Kidney (tissue), 13 donors: ENCODE measurements at regions not wholly inside any gene's neighbourhood (a gene's known extent, or its start where the extent isn't known, plus 50 kb on each side); places are given as distances from the start of the nearest gene placed in this dataset.

ENCODE experiments used
- DNase-seq, 5 donors: peaks; one replicate each; pipeline ENCODE4 v3.0.0-alpha.2; 2013 to 2020
- FAIRE-seq: peaks from 2 replicates; lab custom pipeline; 2012; peaks lifted over from hg19 to GRCh38; lab: Jason Lieb, UNC
- H3K27ac ChIP-seq, 2 donors: one replicate each; pipeline ENCODE4 v1.7.0; 2013; ENCODE audit warnings: low read depth in 2 of 2, low read length in 2 of 2, inconsistent platforms in 1 of 2
- H3K27me3 ChIP-seq: one replicate; pipeline ENCODE4 v1.7.1; 2013; ENCODE audit warnings: low read length, inconsistent platforms; ENCODE audit not compliant: control insufficient read depth, insufficient read depth
- H3K36me3 ChIP-seq, 3 donors: one replicate each; pipeline versions ENCODE4 v1.7.0 to v1.7.1; 2013; ENCODE audit warnings: low read length in 3 of 3, control low read depth in 1 of 3, inconsistent platforms in 1 of 3; ENCODE audit not compliant: insufficient read depth in 3 of 3, control insufficient read depth in 2 of 3
- H3K4me1 ChIP-seq, 3 donors: one replicate each; pipeline versions ENCODE4 v1.7.0 to v1.7.1; 2013; ENCODE audit warnings: low read length in 3 of 3, inconsistent platforms in 1 of 3, low read depth in 1 of 3; ENCODE audit not compliant: control insufficient read depth in 2 of 3, insufficient read depth in 2 of 3
- H3K4me3 ChIP-seq, 3 donors: one replicate each; pipeline versions ENCODE4 v1.7.0 to v1.8.1; 2013; ENCODE audit warnings: low read length in 3 of 3, control low read depth in 1 of 3, inconsistent platforms in 1 of 3
- H3K9ac ChIP-seq, 3 donors: one replicate each; pipeline versions ENCODE4 v1.7.0 to v1.7.1; 2013; ENCODE audit warnings: low read length in 3 of 3, control low read depth in 1 of 3, inconsistent platforms in 1 of 3
- H3K9me3 ChIP-seq, 3 donors: one replicate each; pipeline versions ENCODE4 v1.7.0 to v1.7.1; 2013; ENCODE audit warnings: low read length in 3 of 3, control low read depth in 1 of 3, inconsistent platforms in 1 of 3; ENCODE audit not compliant: control insufficient read depth in 2 of 3, insufficient read depth in 1 of 3
- intact Hi-C: fragments of 100-400 bp; cut with DNase I; formaldehyde crosslinking; loops from one replicate; pipeline ENCODE4 v1.11.1; 2022
- TF ChIP-seq, protein P1 (sequence below): IDR thresholded peaks from 3 replicates; pipeline ENCODE4 v1.5.1; 2012; ENCODE audit warnings: mild to moderate bottlenecking, moderate library complexity, borderline replicate concordance; ENCODE audit not compliant: insufficient read depth; ENCODE audit errors: extremely low read depth
- donor health status: control.
- donor health status: control.
- donor health status: control.
- donor health status: control.
- donor health status: control.
- donor health status: DM: yes; HTN: yes; CAD: no.
- donor health status: Normal renal cell carcinoma (clear cell type).

GRCh38 chr14:37695866-37696265 is 100.4 kb downstream of the TTC6 start:
- DNase-seq: no peak
- TF ChIP-seq, protein P1, sequence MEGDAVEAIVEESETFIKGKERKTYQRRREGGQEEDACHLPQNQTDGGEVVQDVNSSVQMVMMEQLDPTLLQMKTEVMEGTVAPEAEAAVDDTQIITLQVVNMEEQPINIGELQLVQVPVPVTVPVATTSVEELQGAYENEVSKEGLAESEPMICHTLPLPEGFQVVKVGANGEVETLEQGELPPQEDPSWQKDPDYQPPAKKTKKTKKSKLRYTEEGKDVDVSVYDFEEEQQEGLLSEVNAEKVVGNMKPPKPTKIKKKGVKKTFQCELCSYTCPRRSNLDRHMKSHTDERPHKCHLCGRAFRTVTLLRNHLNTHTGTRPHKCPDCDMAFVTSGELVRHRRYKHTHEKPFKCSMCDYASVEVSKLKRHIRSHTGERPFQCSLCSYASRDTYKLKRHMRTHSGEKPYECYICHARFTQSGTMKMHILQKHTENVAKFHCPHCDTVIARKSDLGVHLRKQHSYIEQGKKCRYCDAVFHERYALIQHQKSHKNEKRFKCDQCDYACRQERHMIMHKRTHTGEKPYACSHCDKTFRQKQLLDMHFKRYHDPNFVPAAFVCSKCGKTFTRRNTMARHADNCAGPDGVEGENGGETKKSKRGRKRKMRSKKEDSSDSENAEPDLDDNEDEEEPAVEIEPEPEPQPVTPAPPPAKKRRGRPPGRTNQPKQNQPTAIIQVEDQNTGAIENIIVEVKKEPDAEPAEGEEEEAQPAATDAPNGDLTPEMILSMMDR: no peak
- H3K4me1 ChIP-seq: no peaks in the 10 kb centered on the region
- no peak overlapping the region for H3K4me3 ChIP-seq
- H3K9me3 ChIP-seq: peaks cover 0 to 3% (median 0%) of the 10 kb centered on the region in 3 donors
- no peak for FAIRE-seq
- H3K9ac ChIP-seq: no peak overlapping the region
- H3K36me3 ChIP-seq: no peaks in the 10 kb centered on the region
- no peaks in the 10 kb centered on the region for H3K27me3 ChIP-seq
- intact Hi-C loops: no loop called here
- no peak overlapping the region for H3K27ac ChIP-seq

DNA sequence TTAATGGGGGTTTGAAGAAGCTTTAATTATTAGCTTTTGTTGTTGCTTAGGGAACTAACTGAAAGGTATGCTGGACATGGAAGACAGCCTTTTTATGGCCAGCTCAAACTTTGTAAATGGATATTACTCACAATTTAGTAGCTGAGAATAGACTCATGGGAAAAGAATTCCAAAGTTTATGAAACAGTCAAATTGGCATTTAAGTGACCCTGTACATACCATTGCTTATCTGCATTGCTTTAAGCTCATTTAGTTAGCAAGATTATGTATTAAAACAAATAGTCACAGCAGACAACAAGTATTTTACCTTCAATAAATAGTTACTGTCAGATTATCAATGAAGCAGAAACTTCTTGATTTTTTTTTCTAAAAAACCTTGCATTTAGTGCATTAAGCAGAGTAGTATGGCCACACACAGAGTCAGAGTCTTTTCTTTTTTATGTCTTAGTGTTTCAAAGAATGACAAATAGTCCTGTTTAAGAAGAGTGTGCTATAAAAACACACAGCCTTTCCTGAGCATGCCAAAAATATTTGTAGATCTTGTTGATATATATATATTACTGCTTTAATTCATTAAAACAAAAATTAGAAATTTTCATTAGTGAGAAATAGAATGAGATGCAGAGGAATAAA is 102.2 kb downstream of the TTC6 start:
- TF ChIP-seq, protein P1: no peak

GRCh38 chr14:37698840-37699777 is 103.7 kb downstream of the TTC6 start:
- H3K36me3 ChIP-seq: no peaks in the 10 kb centered on the region
- no peaks in the 10 kb centered on the region for H3K9me3 ChIP-seq
- intact Hi-C loops: no loop called here
- TF ChIP-seq, protein P1: no peak
- FAIRE-seq (no peak), DNase-seq (no peak)
- no peak overlapping the region for H3K4me3 ChIP-seq
- H3K9ac ChIP-seq: no peak overlapping the region
- H3K27ac ChIP-seq: no peak overlapping the region
- H3K27me3 ChIP-seq: no peaks in the 10 kb centered on the region
- no peaks in the 10 kb centered on the region for H3K4me1 ChIP-seq

More for the DNA sequence above, 102.2 kb downstream of the TTC6 start:
- no peaks in the 10 kb centered on the region for H3K36me3 ChIP-seq
- intact Hi-C loops: no loop called here
- H3K27me3 ChIP-seq: no peaks in the 10 kb centered on the region
- H3K9me3 ChIP-seq: no peaks in the 10 kb centered on the region
- H3K9ac ChIP-seq: no peak overlapping the region
- no peaks in the 10 kb centered on the region for H3K4me1 ChIP-seq
- FAIRE-seq (no peak), DNase-seq (peak in 2 of 5 donors; percentile 4 to 11)
- no peak overlapping the region for H3K27ac ChIP-seq
- H3K4me3 ChIP-seq: no peak overlapping the region
